PC-3 (cell line): ENCODE measurements at regions not wholly inside any gene's neighbourhood (a gene's known extent, or its start where the extent isn't known, plus 50 kb on each side); places are given as distances from the start of the nearest gene placed in this dataset.

ENCODE experiments used
- ATAC-seq: fragments of 200-7000 bp; cut with Tn5 transposase; 2 replicates; pipeline ENCODE4 v1.9.1; 2020; ENCODE audit warnings: mild to moderate bottlenecking, moderate library complexity
- BruUV-seq: library from RNA; stranded (reverse); fragments of 400-500 nt; replicated peaks from 2 replicates; lab custom pipeline; 2021; lab: Mats Ljungman, UMichigan
- CTCF ChIA-PET: fragments of 300-600 bp; sonication (Branson Sonifier 250); formaldehyde crosslinking; loops from one replicate; lab custom pipeline; 2022; ENCODE audit warnings: antibody characterized with exemption; lab: Charles Lee
- POLR2A ChIA-PET: fragments of 300-600 bp; sonication (Branson Sonifier 250); formaldehyde crosslinking; loops from one replicate; lab custom pipeline; 2022; ENCODE audit warnings: antibody characterized with exemption; ENCODE audit not compliant: unreplicated experiment; lab: Charles Lee
- DNase-seq: peaks from one replicate; pipeline ENCODE4 v3.0.0-alpha.2; 2015
- H2AFZ ChIP-seq: fragments of 300-600 bp; sonication (generic); 2 replicates; pipeline ENCODE4 v1.6.0; 2016; ENCODE audit warnings: antibody characterized with exemption, low read length
- H3F3A ChIP-seq: fragments of 300-600 bp; sonication (generic); one replicate; pipeline ENCODE4 v1.6.0; 2017; ENCODE audit warnings: antibody characterized with exemption, low read length, control low read depth, mild to moderate bottlenecking; ENCODE audit not compliant: unreplicated experiment
- H3K27ac ChIP-seq: fragments of 300-600 bp; sonication (generic); 2 replicates; pipeline ENCODE4 v1.5.1; 2016; ENCODE audit warnings: mild to moderate bottlenecking, low read length
- H3K27me3 ChIP-seq: fragments of 300-600 bp; sonication (generic); 2 replicates; pipeline ENCODE4 v1.6.1; 2016; ENCODE audit warnings: low read length, mixed read lengths
- H3K36me3 ChIP-seq: fragments of 300-600 bp; sonication (generic); 2 replicates; pipeline ENCODE4 v1.6.1; 2016; ENCODE audit warnings: low read depth, mixed run types, low read length, mixed read lengths
- H3K4me1 ChIP-seq: fragments of 300-600 bp; sonication (generic); 2 replicates; pipeline ENCODE4 v1.5.1; 2016; ENCODE audit warnings: low read length; ENCODE audit not compliant: insufficient read depth
- H3K4me2 ChIP-seq: fragments of 300-600 bp; sonication (generic); 2 replicates; pipeline ENCODE4 v1.6.0; 2016; ENCODE audit warnings: low read length
- H3K4me3 ChIP-seq: fragments of 300-600 bp; sonication (generic); 2 replicates; pipeline ENCODE4 v1.5.1; 2016; ENCODE audit warnings: mild to moderate bottlenecking, low read length, mixed read lengths
- H3K79me2 ChIP-seq: fragments of 300-600 bp; sonication (generic); 2 replicates; pipeline ENCODE4 v1.6.1; 2017; ENCODE audit warnings: low read length, mixed read lengths
- H3K9ac ChIP-seq: fragments of 300-600 bp; sonication (generic); 2 replicates; pipeline ENCODE4 v1.6.0; 2016; ENCODE audit warnings: mild to moderate bottlenecking, low read length
- H3K9me2 ChIP-seq: fragments of 300-600 bp; sonication (generic); replicated peaks from 2 replicates; pipeline ENCODE4 v1.6.1; 2016; ENCODE audit warnings: mixed run types, low read length, mixed read lengths
- H3K9me3 ChIP-seq: fragments of 300-600 bp; sonication (generic); 2 replicates; pipeline ENCODE4 v1.6.1; 2016; ENCODE audit warnings: low read length, mixed read lengths
- H4K20me1 ChIP-seq: fragments of 300-600 bp; sonication (generic); 2 replicates; pipeline ENCODE4 v1.6.1; 2016; ENCODE audit warnings: low read length, mixed read lengths
- CTCF ChIP-seq: fragments of 300-600 bp; sonication (generic); conservative IDR thresholded peaks from 2 replicates; pipeline ENCODE4 v1.5.1; 2017; ENCODE audit warnings: antibody characterized with exemption, low read depth, mild to moderate bottlenecking, low read length
- EZH2 ChIP-seq: fragments of 300-600 bp; sonication (generic); IDR thresholded peaks from one replicate; pipeline ENCODE4 v1.6.1; 2017; ENCODE audit warnings: antibody characterized with exemption, mild to moderate bottlenecking, low read length; ENCODE audit not compliant: unreplicated experiment
- EZH2phosphoT487 ChIP-seq: fragments of 300-600 bp; sonication (generic); IDR thresholded peaks from 2 replicates; pipeline ENCODE4 v1.6.1; 2018; ENCODE audit warnings: mild to moderate bottlenecking, antibody characterized with exemption, low read length, borderline replicate concordance
- intact Hi-C: fragments of 100-400 bp; cut with micrococcal nuclease; formaldehyde crosslinking; loops from 2 replicates; pipeline ENCODE4 v1.9.0; 2023

- POLR2A ChIA-PET: no interaction called here
- no peak for TF ChIP-seq EZH2phosphoT487
- no peak for TF ChIP-seq CTCF
- TF ChIP-seq EZH2: no peak
- Histone ChIP-seq H3K4me2 (no peak overlapping the region), H3K36me3 (no peaks in the 10 kb centered on the region), H3K9me3 (no peaks in the 10 kb centered on the region), H3K4me1 (no peaks in the 10 kb centered on the region), H4K20me1 (no peaks in the 10 kb centered on the region), H3K9me2 (no peaks in the 10 kb centered on the region), H3K27me3 (no peaks in the 10 kb centered on the region), H3K9ac (no peak overlapping the region), H3K27ac (no peak overlapping the region), H3K79me2 (no peaks in the 10 kb centered on the region), H3K4me3 (no peak overlapping the region), H2AFZ (no peak overlapping the region), H3F3A (no peaks in the 10 kb centered on the region)
- BruUV-seq: no TSS peak
- intact Hi-C loops: no loop called here
- DNase-seq (no peak), ATAC-seq (no peak)
- CTCF ChIA-PET: no interaction called here
These were observed 1179.3 kb downstream of the KCNT2 start for GRCh38 chr1:195428927-195429326.

GRCh38 chr1:195415584-195415983, 1192.7 kb downstream of the KCNT2 start:
- TF ChIP-seq EZH2phosphoT487 (no peak), EZH2 (no peak), CTCF (no peak)

GRCh38 chr1:195394567-195394966, 1213.7 kb downstream of the KCNT2 start:
- H3K27me3 ChIP-seq: no peaks in the 10 kb centered on the region
- no peaks in the 10 kb centered on the region for H4K20me1 ChIP-seq
- no peaks in the 10 kb centered on the region for H3F3A ChIP-seq
- H3K79me2 ChIP-seq: no peaks in the 10 kb centered on the region
- POLR2A ChIA-PET: no interaction called here
- TF ChIP-seq CTCF (no peak), EZH2 (no peak), EZH2phosphoT487 (no peak)
- no peaks in the 10 kb centered on the region for H3K4me1 ChIP-seq
- DNase-seq (no peak), ATAC-seq (no peak)
- no peaks in the 10 kb centered on the region for H3K9me2 ChIP-seq
- H3K4me3 ChIP-seq: no peak overlapping the region
- no peak overlapping the region for H3K9ac ChIP-seq
- no peaks in the 10 kb centered on the region for H3K9me3 ChIP-seq
- no peaks in the 10 kb centered on the region for H3K36me3 ChIP-seq
- intact Hi-C loops: no loop called here
- H3K27ac ChIP-seq: no peak overlapping the region
- CTCF ChIA-PET: no interaction called here
- no TSS peak for BruUV-seq
- H2AFZ ChIP-seq: no peak overlapping the region
- no peak overlapping the region for H3K4me2 ChIP-seq

More at GRCh38 chr1:195415584-195415983, 1192.7 kb downstream of the KCNT2 start:
- no peak overlapping the region for H3K4me2 ChIP-seq
- no peaks in the 10 kb centered on the region for H3K79me2 ChIP-seq
- no peaks in the 10 kb centered on the region for H3F3A ChIP-seq
- H3K4me3 ChIP-seq: no peak overlapping the region
- H3K4me1 ChIP-seq: no peaks in the 10 kb centered on the region
- H3K27me3 ChIP-seq: no peaks in the 10 kb centered on the region
- no peaks in the 10 kb centered on the region for H3K9me3 ChIP-seq
- ChIA-PET CTCF (no interaction called here), POLR2A (no interaction called here)
- no peaks in the 10 kb centered on the region for H4K20me1 ChIP-seq
- no peak overlapping the region for H3K9ac ChIP-seq
- ATAC-seq (no peak), DNase-seq (no peak)
- no peaks in the 10 kb centered on the region for H3K9me2 ChIP-seq
- intact Hi-C loops: no loop called here
- BruUV-seq: no TSS peak
- no peaks in the 10 kb centered on the region for H3K36me3 ChIP-seq
- no peak overlapping the region for H2AFZ ChIP-seq
- no peak overlapping the region for H3K27ac ChIP-seq
